Stimulated activated CD8-positive, alpha-beta memory T cell treated with anti-CD3 and anti-CD28 coated beads, Interleukin-4, amount 100 ng/mL, for 48 hours (primary cell): ENCODE measurements at regions not wholly inside any gene's neighbourhood (a gene's known extent, or its start where the extent isn't known, plus 50 kb on each side); places are given as distances from the start of the nearest gene placed in this dataset.

Experiments
- DNase-seq: peaks from one replicate; pipeline ENCODE4 v3.0.0-alpha.2; 2020

DNA sequence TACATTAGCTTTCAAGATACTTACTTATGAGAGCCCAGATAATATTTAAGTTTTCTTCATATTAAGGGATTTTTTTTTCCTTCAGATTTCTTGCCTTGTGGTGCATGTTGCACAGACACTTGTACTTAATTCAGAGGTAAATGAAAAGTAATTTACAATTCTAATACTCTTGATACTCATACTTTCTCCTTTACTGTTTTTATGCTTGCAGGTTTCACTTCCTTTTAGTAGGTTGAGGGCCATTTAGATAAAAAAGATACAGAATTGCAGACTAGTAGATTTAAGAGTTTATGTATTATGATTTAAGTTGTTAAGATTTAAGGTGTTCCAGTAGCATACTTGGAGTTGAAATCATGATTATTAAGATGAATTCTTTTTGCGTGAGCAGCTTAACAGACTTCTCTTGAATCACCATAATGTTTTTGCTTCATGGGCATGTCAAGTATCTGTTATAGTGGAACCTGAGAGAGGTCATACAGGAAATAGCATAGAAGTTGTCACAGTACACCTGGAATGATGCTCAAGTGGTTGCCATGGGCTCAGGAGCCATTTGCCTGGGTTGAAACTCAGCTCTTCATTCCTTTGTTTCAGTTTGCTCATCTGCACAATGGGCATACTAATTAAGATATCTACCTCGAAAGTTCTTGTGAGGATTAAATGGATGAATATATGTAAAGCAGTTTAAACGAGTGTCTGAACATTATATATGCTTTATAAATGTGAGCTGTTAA lies 174.8 kb upstream of the PRPS1L1 start:
- no peak for DNase-seq

DNA sequence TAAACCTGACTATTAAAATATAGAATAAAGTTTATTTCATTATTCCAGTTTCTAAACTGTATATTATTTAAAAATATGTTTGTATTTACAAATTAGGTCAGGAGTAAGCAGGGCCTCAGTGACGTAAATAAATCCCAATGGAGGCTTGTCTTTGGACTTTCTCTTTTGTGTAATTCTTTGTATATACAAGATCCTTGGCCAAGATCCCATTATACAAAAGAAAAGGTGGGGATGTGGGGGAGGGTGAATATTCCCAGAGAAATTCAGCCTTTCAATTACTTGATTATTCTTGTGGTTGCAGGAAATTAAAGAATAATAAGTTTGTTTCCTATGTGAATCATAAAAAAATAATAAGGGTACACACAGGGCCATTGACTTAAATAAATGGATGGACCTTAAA lies 178.7 kb upstream of the PRPS1L1 start:
- no peak for DNase-seq

DNA sequence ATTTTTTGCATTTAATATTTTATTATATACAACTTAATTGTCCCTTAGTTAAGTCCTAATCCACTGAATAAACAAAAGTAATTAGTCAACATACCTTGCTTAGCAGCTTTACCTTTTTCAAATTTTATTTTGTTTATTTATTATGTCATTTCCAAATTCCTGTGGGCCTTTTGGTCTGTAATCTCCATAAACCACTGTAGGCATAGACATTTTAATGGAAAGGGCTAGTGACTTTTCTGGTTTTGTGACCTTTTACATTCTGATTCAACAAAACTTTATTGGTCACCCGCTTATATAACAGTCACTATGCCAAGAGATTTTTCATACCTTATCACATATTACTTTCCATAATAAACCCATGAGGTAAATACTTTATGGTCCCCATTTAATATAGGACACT lies 181.3 kb upstream of the PRPS1L1 start:
- no peak for DNase-seq

DNA sequence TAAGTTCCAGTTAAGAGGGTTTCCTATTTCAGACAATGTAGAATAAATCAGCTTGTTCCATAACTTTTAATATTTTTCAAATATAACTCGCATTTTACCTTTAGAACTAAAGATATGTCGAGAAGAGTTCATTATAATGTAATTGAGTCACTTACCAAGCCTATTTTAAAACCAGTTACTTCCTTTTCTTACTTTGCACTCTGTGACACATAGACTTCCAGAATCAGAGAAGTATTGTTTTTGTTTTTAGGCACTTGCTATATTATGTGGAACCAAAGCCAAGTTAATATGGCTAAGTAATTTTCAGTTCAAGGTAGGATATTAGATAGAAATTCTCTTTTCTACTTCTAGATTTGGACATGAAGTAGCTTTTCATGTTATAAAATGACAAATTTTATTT lies 182.7 kb upstream of the PRPS1L1 start:
- DNase-seq: no peak

DNA sequence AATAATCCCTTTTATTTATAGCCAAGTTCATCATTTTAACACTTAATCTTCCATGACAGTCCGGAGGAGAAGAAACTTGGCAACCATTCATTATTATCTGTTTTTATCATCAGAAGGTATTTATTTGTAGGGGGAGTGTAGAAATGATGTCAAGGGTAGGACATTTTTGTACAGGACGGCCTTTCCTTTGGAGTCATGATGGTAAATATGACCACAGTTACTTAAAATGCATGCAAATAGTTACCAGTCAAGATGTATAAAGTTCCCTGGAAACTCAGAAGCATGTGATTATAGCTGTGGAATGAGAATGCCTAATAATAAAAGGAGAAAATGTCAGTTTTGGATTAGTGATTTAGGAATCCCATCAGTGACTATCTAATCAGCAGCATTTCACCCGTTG lies 183.1 kb upstream of the PRPS1L1 start:
- DNase-seq: no peak

DNA sequence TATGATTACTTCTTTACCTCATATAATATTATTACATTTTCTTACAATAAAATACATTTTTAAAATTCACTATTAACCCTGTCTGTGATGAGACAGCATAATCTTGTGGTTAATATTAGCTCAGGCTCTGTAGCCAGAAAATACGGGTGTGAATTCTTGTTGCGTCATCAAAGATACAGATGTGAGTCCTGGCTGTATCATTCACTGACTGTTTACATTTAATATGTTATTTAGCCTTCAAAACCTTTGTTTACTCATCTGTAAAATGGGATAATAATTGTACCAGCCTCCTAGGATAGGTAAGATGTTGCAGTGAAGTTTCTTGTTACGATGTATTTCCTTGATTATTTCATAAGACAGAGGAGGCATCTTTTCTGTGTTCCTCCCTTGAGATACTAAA lies 184.7 kb upstream of the PRPS1L1 start:
- DNase-seq: no peak

DNA sequence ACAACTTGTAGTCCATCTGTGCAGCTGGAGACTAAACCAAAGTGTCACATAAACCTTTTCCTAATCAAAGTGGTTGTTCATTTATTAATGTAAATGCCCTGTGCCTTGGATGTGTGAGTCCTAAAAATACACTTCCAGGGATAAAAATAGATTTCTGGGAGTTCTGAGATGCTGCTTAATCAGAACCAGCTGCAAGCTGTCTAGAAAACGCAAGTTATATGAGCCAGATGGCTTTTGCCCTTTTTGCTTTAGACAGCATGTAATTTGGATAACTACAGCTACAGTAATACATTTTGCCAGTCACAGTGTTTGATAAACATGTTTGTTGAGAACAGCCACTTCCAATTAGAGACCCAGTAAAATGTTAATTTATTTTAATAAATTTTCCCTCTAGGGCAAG lies 185.1 kb upstream of the PRPS1L1 start:
- DNase-seq: no peak

DNA sequence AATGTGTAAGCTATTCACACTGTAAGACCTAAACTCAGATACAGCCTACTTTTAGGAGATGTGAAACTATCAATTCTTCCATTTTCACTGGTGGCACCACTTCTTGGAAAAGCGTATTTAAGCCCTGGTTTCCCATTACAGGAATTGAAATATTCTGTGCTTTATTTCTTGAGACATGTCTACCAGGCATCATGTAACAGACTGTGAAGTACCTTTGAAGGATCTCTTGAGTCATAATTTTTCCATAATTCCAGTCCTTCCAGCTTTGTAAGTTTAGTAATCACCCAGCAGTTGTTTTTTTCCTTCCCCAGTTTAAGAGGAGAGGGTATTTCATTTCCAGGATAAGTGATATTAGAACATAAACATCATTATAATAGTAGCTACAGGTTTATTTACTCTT lies 186.0 kb upstream of the PRPS1L1 start:
- DNase-seq: no peak

DNA sequence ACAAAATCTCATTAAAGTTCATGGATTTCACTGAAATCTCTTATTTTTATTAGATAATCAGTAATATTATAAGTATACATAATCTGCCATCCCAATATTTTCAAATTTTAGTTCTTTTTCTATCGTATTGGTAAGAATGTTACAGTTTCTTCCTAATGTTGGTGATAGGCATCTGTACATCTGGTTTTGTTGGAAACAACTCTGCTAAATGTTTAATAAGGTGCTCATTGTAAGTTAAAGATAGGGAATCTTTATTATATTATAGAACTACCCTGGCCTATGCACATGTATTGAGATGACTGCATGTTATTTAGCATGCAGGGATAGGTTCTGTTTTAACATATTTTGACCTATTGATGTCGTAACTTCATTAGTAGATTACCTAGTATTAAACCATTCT lies 188.6 kb upstream of the PRPS1L1 start:
- DNase-seq: no peak

DNA sequence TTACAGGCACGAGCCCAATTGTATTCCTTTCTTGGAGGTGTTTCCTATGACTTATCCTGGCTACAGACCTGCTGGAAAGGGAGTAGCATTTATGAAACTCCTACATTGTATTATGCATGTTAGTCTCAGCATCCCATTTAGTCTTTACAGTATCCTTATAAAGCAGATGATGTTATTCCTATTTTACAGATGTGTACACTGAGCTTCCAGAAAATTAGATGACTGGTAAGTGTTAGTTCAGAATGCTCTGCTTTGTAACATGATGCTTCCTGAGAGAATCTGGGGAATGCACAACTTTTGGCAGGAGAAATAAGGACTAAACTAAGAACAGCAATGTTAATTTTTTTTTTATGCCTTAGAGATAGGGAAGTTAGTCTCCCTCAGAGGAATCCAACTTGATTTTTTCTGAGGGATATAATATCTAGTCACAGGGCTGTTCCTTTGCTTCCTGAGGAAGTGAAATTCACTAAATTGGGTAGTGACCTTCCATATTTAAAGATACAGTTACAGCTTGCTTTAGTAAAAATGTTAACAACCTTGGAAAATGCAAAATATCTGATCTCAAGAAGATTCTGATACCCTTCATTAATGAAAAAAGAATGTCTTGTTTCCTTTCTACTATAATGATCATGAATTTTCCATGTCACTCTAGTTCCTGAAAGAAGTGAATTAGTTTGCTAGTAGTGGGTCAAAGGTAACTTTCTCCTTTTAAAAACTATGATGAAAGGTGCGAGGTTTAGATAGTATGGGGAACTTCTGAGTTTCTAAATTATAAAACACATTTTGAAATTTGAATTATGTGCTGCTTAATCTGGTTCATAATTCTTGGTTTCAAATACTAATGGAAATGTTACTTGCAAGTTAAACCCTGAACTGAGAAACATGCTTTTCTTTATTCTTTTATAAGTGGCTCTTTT lies 194.0 kb upstream of the PRPS1L1 start:
- no peak for DNase-seq

DNA sequence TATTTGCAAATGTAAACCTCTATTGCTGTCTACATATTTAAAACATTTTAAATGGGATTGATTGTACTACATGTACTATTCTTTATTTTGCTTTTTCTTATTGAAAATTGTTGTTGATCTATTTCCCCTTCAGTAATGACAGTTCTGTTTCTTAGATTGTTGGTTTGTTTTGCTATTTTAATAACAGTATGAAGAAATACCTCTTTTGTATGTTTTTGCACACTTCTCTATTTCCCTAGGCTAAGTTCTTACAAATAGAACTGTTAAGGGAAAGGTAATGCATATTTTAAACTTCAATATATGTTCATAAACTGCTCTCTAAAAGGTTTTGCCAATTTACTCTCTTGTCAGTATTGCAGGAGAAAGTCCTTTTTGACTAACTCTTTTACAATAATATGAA lies 195.0 kb upstream of the PRPS1L1 start:
- no peak for DNase-seq

DNA sequence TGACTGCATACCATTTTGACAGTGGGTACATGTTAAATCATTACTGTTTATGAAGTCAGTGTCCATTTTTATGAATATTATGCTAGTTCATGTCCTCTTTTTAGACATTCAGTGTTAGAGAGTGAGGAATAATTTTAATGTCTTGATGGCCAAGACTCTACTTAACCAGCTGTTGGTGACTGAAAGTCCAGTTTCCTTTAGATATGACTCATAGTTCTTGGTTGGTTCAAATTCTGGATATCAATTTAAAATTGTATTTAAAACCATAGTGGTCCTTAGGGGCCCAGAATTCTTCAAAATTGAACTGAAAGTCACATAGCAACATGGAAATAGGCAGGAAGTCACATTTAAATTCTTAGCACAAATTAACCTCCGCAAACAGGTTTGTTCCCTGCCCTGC lies 196.5 kb upstream of the PRPS1L1 start:
- DNase-seq: no peak

DNA sequence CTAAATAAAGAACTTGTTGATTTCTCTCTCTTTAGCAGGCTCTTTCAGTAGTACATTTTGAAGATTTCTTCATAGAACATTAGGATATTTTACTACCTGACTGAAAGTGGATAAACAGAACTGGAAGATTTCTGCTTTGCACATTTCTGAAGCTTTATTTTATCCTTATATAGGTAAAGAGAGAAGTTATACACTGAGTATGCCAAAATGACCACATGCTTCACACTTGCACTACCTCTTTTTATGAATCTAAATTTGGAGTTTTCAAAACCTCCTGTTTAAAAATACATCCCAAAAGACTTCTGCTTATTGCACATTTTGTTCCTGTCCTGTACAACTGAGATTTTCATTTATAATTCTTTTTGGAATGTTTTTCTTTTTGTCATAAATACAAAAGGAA lies 197.4 kb upstream of the PRPS1L1 start:
- no peak for DNase-seq

DNA sequence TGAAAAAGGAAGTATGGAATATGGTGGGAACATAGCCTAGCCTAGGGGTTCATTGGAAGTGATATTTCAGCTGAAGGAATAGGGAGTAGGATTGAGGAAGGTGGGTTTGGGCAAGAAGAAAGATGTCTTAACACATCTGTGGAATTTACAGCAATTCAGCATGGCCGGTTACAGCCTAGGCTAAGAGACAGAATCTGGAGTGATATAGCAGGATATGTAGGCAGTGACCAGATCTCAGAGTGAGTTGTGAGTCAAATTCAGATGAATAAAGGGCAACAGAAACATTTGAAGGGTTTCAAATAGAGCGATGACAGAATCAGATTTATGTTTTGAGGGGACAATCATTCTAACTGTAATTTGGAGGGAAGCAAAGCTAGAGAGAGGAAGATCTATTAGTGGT lies 199.0 kb upstream of the PRPS1L1 start:
- no peak for DNase-seq

DNA sequence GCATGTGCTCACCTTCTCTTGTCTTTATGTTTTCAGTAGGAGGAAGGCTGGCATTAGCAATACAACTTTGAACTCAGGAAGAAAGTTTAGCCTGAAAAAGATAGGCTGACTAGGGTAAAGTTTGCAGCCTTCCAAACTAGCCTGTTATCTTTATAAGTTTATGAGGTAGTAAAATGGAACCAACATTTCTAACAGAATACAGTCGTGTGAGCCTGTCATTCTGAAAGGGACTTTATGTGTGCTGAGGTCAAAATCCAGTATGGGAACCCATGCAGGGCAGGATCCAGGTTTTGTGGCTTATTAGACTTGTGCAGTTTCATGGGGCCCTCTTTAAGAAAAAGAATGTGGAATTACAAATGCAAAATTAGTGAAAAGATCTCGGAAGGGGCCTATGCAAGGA lies 201.0 kb upstream of the PRPS1L1 start:
- DNase-seq: no peak

DNA sequence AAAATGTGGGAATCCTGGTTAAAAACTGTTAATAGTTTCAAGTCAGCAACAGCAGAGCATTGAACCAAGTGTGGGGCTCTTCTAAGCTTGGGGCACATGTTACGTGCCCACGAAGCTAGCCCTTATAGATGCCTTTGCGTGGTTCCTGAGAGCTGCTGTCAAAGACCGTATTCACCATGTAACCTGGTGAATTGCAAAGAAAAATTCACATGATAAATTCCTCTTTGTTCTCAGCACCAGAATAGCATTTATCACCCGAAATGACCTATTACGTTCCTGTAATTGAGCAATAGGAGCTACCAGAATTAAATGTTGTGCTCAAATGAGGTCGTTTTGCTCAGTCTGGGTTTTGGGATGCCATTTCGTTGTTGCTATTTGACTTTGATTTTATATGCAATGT lies 202.6 kb upstream of the PRPS1L1 start:
- no peak for DNase-seq

DNA sequence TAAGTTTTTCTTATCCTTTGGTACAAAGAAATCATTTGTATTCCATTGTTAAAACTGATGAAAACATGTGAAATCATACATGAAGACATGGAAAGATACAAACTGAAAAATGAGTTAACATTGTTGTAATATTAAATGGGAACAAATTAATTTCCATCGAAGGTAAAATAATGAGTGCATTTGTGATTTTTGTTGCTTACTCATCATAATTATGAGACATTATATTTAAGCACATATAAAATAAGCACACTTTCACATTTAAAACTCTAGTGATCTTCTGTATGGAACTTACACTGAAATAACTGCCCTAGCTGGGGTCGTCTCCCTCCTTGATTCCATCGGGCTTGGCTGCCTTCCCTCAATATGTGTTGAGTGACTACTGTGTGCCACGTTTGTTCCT lies 204.2 kb upstream of the PRPS1L1 start:
- no peak for DNase-seq

DNA sequence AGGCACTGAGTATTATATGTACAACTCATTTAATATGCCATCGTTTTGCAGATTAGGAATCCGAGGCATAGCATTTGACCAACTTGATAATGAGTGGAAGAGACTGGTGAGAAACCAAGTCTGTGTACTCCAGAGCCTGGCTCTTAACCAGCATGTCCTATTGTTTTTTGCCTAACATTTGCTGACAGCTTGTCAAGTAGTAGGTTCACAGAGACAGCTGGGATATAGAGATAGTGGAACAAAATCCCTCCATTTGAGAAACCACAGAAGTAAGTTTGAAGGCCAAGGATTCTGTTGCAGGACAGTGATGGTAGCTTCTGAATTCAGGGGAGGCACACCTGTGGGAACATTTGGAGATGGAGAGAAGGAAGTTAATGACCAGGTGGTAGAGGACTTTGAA lies 206.9 kb upstream of the PRPS1L1 start:
- DNase-seq: no peak

DNA sequence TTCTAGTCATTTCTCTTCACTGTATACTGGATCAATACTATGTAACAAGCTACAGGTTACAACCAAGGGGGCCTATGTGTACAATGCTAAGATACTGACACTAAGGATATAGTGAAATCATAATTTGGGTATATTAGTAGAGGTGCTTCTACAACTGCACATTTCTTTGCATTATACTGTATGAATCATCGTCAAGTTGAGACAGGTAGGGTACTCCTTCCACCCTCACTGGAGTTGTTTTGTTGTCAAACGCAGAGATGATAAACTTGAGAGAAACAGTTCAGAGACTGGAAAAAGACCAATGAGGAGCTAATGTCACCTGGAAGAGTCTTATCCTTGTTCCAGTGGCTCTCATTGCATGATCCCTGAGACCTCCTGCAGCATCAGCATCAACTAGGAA lies 208.2 kb upstream of the PRPS1L1 start:
- no peak for DNase-seq

DNA sequence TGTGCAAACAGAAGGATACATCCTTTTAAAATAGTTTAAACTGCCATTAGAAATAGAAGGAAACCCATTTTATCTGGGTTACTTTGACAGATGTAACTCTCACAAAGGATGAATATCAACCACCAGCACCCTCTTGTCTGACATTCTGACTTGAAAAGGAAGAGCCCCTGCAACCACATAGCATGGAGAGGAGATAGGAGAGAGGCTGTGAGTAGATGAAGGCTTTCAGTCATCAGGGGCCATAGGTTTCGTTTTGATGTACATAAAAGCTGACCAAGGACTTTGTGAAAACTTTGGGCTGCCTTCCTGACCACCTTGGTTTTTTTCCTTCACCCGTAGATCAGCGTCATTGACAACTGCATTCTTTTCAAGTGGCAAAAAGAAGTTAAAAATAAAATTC lies 211.6 kb upstream of the PRPS1L1 start:
- no peak for DNase-seq

DNA sequence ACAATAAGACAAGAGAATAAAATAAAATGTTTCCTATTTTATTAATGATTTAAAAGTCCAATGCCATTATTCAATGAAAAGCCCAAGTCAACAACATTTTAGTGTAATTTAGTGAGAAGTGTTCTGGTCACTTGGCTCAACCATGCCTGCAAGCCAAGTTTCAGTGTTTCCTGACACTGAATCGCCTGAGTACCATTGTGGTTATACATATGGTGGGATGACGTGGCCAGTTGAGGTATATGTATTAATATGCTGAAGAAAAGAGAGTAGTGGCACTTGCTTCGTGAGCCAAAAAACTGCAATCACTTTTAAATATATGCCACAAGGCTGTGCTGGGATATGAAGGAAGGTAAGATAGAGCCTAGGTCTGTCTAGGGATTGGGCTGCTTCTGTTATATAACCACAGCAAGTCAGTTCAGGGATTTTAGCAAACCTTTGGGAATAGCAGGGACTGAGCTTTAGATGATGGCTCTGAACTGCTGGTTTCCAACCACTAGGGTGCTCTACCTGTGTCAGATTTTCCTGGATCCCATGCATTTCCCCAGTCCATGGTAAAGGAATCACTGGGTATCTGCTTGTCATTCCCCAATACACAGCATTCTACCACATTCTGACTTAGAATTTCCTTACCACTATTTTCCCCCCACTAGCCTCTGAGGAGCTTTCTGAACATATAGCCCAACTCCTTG lies 214.0 kb upstream of the PRPS1L1 start:
- DNase-seq: no peak

DNA sequence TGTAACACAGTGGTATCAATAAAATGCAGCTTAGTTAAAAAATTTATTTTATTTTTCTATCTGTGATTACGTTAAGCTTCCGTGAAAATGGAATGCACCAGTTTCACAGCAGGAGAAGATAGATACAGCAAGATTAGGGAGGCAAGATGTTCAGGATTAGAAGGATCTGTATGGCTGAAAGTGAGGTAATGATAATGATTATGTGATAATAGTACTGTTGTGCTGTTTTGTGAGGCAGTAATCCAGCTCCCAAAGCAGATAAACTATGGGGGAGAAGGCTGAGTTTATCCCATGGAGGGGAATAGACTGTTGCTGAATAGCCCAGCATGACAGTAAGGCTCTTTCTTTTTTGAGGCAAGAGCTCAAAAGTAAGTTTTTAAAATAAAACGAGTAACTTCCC lies 216.1 kb upstream of the PRPS1L1 start:
- no peak for DNase-seq

DNA sequence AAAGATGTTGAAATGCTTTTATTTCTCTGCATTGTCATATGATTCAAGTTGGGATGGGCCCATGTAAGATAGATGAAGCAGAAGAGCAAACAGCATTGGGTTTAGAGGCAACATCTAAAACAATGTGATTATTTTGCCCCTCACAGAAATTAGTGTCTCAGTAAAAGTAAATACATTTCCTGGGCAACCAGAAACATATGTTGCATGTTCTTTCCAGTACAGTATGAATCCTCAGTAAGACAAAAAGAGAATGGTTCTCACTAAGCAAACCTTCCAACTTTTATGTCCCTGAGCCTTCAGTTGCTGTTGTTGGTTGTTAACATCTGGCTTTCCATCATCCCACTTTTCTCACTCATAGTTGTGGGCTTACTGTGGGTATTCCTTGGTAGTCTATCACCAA lies 222.5 kb upstream of the PRPS1L1 start:
- DNase-seq: no peak

DNA sequence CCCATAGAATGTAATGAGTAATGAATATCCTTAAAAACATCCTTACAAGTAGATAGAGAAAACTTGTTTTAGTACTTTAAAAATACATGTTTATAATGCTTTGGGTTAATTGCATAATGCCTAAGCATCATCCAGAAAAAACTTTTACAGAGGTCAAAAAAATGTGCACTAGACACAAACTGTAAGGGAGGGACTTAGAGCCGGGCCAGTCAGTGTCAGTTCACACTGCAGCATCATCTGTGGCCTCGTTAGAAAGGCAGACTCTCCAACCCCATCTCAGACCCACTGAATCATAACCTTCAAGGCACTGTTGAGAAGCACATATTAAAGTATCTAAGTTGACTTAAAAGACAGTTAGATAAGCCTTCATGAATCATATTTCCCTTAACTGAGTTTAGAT lies 230.1 kb upstream of the PRPS1L1 start:
- no peak for DNase-seq
